Activated CD4-positive, alpha-beta T cell treated with anti-CD3 and anti-CD28 coated beads, Interleukin-2, Interleukin-6, amounts not matched to agents 100 ng/mL and 50 ng/mL, durations not matched to agents 16 hours and 8 hours (primary cell): ENCODE measurements at regions not wholly inside any gene's neighbourhood (a gene's known extent, or its start where the extent isn't known, plus 50 kb on each side); places are given as distances from the start of the nearest gene placed in this dataset.
"Not testable (repeated sequence)": the region's sequence is repeated elsewhere in the genome, so short reads cannot be mapped to it uniquely, and the experiment has no call there.

Source experiments
- DNase-seq: peaks from one replicate; pipeline ENCODE4 v3.0.0-alpha.2; 2020

DNA sequence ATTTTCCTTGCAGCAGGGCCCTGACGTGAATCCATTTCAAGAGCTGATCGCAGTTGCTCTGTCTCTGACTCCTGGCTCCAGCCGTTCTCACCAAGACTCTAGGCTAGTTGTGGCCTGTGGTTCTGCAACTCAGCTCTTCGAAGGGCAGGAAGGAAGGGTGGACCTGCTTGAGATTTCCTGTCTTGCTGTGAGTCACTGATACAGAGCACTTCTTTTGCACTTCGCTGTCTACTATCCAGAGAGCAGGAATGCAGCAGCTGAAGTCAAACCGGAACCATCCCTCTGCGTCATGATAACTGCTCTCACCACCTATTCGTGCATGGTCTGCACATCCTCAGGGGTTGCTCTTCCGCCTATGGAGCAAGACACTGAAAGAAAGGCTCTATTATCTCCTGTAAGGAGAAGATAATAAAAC, 59.7 kb downstream of the RAP2B start:
- peak; percentile 90 for DNase-seq

DNA sequence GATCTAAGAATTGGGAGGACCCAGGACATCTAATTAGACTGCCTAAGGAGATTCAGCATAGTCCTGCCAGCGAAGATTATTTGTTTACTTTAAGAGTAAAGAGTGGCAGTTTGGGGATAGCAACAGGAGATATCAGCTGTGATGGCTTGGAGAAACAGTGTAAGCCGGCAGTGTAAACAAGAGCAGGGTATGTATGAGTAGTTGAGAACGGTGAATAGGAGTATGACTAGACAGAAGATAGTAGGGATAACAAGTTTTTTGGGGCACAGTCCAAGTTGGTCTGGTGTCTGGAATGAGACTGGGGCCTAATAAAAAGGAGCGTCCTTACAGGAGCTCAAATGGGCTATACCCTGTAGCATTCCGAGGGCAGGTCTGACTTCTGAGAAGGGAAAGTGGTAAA, 64.9 kb downstream of the RAP2B start:
- not testable (repeated sequence) for DNase-seq

DNA sequence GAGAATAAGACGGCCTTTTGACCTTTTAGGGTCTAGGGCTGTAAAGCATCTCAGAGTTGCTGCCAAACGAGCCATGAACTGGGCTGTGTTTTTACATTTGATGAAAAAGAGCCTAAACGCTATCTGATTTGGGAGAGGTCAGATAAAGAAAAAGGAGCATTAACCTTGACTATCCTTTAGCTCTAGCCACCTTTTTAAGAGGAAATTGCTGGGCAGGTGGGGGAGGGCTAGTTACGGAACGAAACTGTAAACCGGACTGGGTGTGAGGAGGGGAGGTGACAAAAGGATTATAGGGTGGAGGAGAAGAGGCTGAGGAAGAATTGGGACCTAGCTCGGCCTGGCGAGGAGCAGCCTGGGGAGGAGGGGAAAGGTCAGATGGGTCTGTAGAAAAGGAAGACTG, 68.4 kb downstream of the RAP2B start:
- not testable (repeated sequence) for DNase-seq

DNA sequence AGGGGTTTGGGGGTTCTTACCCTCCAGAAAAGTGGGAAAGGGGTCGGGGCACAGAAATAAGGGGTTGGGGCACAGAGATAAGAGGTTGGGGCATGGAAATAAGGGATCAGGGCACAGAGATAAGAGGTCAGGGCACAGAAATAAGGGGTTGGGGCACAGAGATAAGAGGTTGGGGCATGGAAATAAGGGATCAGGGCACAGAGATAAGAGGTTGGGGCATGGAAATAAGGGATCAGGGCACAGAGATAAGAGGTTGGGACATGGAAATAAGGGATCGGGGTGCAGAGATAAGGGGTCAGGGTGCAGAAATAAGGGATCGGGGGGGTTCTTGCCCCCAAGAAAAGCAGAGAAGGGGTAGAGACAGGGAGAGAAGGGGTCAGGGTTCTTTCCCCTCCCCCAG, 69.2 kb downstream of the RAP2B start:
- DNase-seq: not testable (repeated sequence)

DNA sequence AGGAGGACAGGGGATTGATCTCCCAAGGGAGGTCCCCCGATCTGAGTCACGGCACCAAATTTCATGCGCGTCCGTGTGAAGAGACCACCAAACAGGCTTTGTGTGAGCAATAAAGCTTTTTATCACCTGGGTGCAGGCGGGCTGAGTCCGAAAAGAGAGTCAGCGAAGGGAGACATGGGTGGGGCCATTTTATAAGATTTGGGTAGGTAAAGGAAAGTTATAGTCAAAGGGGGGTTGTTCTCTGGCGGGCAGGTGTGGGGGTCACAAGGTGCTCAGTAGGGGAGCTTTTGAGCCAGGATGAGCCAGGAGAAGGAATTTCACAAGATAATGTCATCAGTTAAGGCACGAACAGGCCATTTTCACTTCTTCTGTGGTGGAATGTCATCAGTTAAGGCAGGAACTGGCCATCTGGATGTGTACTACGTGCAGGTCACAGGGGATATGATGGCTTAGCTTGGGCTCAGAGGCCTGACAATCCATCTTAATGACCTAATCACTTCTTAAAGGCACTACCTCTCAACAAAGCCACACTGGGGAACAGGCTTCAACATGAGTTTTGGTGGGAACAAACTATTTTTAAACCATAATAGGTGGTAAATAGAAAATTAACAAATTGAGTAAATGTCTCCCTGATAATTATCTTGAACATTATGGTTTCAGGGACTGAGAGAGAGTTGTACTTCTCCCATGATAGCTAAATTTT, 70.2 kb downstream of the RAP2B start:
- DNase-seq: not testable (repeated sequence)

DNA sequence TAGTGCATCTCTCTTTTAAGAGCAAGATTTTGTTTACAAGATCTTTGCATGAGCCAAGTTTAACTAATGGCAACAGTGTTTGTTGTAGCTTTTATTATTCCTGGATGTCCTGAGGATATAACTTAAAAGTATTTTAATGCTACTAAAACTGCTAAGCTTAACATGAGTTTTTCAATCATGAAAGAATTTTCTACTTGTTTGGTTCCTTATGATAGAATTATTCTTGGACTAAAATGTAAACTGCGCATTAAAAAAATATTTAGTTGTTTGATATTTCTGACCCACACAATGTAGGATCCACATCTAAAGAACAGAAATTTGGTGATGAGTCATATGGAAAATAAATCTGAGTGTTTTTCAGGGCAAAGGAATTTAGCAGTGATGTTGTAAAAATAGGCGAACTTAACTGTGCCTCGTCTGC, 70.8 kb downstream of the RAP2B start:
- no peak for DNase-seq

DNA sequence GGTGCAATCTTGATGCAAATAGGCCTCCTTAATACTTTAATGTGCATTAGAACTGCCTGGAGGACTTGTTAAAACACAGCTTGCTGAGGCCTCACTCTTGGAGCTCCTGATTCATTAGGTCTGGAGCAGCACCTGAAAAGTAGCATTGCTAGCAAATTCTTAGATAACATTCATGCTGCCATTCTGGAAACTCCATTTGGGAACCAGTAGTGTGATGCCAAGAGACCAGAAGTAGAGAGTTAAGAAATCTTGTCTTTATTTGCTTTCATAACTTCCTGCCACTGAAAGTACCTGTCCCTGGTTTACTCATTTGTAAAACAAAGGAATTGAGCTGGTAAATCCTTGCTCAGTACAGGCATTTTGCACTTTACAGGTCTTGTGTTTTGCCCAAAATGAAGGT, 72.0 kb downstream of the RAP2B start:
- DNase-seq: no peak

DNA sequence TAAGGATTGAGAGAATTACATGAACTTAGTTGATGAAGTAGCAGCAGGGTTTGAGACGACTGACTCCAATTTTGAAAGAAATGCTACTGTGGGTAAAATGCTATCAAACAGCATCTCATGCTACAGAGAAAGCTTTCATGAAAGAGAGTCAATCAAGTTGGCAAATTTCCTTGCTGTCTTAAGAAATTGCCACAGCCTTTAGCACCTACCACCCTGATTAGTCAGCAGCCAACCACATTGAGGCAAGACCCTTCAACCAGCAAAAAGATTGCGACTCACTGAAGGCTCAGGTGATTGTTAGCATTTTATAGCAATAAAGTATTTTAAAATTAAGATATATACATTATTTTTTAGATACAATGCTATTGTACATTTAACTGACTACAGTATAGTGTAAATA, 80.9 kb downstream of the RAP2B start:
- no peak for DNase-seq

DNA sequence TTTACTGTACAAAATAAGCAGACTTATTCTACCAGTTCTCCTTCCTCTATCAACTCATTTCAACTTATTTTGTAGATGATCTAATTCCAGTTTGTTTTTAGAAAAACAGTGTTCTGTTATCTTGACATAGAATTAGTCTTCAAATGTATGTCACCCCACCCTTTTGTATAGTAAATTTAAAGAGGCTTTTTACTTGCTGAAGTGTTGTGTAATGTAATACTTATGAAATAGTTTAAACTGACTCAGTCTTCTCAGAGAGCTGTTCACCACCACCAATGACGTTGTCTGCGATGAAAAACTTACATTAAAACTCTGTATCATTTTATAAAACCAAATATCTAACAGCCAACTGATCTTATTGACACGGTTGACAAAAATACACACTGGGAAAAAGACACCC, 82.9 kb downstream of the RAP2B start:
- DNase-seq: no peak

DNA sequence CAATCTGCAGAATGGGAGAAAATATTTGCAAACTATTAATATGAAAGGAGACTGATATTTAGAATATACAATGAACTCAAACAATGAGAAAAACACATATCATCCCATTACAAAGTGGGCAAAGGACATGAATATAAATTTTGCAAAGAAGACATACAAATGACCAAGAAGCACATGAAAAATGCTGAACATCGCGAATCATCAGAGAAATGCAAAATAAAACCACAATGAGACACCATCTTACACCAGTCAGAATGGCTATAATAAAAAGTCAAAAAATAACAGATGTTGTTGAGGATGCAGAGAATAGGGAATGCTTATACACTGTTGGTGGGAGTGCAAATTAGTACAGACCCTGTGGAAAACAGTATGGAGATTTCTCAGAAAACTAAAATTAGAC, 83.6 kb downstream of the RAP2B start:
- DNase-seq: no peak

DNA sequence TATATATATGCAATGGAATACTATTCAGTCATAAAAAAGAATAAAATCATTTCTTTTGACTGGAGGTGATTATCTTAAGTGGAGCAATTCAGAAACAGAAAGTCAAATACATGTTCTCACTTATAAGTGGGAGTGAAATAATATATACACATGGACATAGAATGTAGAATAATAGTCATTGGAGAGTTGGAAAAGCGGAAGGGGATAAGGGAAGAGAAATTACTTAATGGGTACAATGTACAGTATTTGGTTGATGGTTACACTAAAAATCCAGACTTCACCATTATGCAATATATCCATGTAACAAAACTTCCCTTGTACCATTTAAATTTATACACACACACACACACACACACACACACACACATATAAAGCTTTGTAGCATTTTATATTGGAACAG, 84.3 kb downstream of the RAP2B start:
- DNase-seq: no peak

DNA sequence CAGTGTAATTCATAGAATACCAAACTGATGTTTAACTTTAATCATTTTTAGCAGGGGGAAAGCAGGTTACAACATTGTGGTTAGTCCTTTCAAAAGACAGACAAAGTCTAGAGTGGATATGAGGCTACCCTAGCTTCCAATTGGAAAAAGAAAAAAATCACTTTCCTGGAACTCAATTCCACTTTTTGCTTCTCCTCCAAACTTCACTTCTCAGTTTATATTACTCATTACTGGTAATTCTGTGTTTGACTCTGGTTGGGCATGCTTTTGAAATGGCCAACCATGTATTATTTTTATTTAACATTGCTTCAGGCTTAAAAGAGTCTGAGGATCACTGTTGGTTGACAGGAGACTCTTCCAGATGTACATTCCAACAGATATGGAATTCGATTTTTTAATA, 84.8 kb downstream of the RAP2B start:
- no peak for DNase-seq

DNA sequence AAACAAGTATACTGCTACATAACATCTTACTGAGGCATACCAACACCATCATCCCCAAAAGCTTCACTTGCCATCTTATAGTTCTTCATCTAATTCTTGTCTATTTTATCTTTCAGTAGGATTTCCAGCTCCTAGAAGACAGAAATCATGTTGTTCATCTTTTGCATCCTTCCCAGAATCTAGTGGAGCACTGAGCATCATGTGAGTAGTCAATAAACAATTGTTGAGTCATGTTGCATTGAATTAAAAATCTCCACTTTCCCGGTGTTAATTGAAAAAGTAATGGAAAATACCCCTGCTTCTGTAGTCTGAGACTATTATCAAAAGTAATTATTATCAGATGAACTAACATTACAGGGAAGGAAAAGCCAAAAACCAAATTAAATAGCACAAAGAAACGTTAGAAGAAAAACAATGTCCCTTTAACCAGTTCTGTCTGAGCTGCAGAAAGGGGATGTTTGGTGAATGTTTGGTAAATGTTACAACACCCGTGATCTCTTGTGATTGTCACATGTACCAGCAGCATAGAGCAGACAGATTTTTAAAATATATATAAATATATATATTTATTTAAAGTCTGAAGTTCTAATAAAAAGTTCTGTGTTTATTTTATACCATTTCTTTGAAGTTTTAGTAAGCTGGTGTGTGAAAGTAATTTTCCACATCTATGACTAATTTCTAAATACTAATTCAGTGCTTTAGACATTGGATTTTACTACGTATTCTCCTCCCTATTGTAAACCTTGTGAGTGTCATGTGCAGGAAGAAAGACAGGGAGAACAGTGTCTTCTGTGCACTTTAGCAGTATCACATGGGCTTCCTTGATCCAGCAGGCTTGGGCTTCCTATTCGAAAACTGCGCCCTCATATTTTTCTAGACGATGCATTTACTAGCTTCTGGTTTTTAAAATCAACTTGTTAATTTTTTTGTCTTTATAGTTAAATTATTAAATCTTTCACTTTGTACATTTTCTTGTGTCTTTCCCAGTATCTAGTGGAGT, 85.6 kb downstream of the RAP2B start:
- no peak for DNase-seq

DNA sequence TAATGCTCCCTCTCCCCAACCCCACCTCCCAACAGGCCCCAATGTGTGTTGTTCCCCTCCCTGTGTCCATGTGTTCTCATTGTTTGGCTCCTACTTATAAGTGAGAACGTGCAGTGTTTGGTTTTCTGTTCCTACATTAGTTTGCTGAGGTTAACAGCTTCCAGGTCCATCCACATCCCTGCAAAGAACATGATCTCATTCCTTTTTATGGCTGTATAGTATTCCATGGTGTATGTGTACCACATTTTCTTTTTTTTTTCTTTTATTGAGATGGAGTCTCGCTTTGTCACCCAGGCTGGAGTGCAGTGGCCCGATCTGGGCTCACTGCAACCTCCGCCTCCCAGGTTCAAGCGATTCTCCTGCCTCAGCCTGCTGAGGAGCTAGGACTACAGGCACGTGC, 86.8 kb downstream of the RAP2B start:
- not testable (repeated sequence) for DNase-seq

DNA sequence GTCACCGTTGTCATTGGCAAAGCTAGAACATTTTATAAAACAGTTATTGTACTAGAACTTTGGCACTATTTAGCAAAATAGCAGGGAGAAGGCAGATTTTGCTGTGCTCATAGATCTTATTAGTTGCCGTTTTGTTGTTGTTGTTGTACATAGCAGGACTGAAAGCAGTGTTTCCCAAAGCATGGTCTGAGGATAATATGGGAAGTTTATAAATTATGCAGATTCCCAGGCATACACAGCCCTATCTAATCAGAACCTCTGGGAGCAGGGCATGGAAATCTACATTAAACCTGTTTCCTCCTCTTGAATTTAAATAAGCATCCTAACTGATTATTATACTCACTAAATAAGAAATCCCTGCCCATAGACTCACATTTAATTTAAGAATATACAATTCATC, 87.9 kb downstream of the RAP2B start:
- DNase-seq: no peak

DNA sequence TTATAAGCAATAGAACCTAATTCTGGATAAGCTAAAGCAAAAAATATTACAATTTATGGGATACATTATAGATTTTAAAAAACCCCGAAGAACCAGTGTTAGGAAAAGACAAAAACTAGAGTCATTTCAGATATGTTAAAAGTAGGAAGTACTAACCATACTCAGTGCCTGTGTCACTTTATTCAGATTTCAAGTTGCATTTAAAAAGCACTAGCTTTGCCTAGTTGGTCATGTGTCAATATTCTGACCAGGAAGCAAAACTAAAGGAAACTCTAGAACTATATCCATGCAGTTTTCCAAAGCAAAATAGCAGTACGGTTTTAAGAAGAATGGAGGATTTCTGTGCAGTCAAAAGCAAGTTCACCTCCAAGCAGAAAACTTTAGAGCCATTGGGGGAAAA, 88.4 kb downstream of the RAP2B start:
- DNase-seq: no peak

DNA sequence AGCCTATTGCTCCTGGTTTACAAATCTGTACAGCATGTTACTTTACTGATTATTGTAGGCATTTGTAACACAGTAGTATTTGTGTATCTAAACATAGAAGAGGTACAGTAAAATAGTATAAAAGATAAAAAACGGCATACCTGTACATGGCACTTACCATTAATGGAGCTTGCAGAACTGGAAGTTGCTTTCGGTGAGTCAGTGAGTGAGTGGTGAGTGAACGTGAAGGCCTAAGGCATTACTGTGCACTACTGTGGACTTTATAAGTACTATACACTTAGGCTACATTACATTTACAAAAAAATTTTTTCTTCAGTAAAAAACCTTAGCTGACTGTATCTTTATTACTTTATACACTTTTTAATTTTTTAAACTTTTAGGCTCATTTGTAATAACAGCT, 90.9 kb downstream of the RAP2B start:
- no peak for DNase-seq

DNA sequence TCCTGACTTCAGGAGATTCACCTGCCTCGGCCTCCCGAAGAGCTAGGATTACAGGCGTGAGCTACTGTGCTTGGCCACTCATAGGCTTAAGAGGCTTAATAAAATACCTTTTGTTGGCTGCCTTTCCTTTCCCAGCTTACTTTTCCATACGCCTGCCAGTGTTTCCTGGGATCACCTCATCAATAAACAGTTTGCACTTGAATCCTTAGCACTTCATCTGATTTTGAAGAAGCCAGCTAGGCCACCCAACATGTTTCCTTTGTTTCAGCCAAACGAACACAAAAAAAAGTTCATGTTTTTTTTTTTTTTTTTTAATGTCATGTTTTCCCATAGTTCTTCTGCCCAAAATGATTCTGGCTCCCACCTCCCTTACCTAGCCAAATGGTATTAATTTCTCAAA, 92.3 kb downstream of the RAP2B start:
- no peak for DNase-seq

DNA sequence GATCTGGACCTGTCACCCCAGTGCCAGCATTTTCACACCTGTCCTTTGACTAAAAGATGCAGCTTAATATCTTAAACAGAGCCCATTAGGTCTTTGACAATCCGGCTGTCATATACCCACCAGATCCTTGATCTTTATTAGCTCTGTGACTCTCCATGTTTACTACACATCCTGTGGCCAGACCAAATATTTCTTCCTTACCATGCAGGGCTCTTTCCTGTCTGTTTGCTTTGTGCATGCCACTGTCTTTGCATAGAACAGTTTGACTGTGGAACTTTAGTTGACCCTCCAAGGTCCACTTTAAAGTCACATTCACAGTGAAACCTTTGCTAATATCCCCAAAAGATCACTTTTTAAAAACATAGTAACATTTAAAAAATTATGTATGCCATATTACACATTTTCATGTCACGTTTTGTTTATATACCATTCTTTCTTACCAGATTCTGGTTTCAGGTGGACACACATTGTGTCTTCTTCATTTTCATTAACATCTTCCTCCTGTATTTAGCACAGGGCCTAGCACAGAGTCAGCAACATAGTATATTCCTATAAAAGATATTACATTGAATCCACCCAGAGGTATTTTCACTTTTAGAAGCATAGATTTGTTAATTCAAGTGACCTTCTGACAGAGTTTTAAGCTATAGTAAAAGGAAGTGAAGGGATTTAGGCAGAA, 95.8 kb downstream of the RAP2B start:
- no peak for DNase-seq

DNA sequence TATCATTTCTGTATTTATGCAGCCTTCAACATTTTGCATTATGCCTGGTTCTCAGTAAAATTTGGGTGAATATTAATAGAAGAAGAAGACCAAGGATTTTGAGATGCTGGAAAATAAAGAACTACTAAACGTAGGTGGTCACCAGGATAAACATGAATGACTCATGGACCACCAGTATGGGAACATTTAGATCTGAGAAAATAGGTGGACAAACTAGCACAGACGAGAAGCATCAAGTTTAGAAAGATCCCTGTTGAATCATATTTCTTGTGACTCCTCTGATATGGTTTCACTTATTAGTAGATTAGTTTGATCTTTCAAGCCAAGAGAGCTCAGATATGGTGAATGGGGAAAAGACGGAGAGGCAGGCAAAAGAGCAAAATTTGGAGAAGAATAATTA, 97.9 kb downstream of the RAP2B start:
- no peak for DNase-seq

DNA sequence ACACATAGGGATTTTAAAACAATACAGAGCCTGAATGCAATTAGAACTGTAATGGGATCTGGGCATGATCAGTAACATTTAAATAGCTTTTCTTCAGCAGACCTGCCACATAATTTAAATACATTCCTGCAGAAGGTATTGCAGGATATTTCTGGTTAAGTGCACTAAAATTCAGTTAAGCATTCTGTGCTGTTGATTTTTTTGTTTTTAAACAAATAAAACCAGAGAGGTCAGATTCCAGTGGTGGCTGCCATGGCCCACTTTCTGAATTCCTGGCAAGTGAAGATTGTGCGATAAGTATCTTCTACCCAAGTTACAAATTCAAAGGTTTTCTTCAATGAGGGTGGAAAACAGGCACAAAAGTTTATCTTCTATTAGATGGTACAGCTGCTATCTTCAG, 98.7 kb downstream of the RAP2B start:
- DNase-seq: no peak

DNA sequence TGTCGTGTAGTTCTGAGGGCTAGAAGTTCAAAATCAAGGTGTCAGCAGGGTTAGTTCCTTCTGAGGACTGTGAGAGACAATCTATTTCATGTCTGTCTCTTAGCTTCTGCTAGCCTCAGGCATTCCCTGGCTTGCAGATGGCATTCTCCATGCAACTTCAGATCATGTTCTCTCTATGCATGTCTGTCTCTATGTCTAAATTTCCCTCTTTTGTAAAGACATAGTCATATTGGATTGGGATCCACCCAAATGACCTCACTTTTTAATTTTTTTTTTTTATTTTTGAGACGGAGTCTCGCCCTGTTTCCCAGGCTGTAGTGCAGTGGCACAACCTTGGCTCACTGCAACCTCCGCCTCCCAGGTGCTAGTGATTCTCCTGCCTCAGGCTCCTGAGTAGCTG, 104.6 kb downstream of the RAP2B start:
- DNase-seq: no peak

DNA sequence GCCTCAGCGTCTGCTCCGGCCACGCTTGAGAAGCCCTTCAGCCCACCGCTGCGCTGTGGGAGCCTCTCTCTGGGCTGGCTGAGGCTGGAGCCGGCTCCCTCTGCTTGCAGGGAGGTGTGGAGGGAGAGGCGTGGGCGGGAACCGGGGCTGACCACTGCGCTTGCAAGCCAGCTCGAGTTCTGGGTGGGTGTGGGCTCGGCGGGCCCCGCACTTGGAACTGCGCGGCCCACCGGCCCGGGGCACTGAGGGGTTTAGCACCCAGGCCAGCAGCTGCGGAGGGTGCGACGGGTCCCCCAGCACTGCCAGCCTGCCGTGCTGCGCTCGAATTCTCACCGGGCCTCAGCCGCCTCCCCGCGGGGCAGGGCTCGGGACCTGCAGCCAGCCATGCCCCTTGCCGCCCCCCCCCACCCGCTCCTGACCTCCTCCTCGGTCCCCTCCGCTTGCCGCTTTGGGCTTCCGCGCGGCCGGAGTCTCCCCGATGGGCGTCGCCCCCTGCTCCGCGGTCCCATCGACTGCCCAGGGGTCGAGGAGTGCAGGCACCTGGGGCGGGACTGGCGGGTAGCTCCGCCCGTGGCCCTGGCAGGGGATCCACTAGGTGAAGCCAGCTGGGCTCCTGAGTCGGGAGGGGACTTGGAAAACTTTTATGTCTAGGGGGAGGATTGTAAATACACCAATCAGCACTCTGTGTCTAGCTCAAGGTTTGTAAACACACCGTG, 106.7 kb downstream of the RAP2B start:
- no peak for DNase-seq
